ENCODE measurements at regions not wholly inside any gene's neighbourhood (a gene's known extent, or its start where the extent isn't known, plus 50 kb on each side); places are given as distances from the start of the nearest gene placed in this dataset.

DNA sequence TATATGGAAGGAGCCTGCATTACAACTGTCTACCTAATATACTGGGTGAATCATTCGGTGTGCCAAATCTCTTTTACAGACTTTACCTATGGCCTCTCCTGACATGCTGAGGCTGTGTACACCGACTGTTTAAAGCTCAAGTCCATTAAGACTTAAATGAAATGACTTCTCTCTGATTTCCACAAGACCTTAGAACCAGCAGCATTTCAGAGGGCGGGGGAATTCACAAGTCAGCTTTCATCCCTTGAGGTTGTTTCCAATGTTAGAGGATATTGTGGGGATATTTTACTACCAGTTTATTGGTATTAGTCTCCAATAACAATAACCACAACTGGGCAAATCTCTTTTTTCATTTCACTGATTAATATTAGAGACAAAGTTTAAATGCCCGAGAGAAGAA, 87.1 kb upstream of the IKZF1 start:
- Histone ChIP-seq H3K36me3 (ENCODE audit: control insufficient read depth in 2 of 2, insufficient read depth in 2 of 2, low read length in 1 of 2) (no peaks in the 10 kb centered on the region), H3K27ac (ENCODE audit: control insufficient read depth, insufficient read depth) (no peak overlapping the region), H3K9me3 (replicated peaks; ENCODE audit: control insufficient read depth, insufficient read depth, low read length) (no peaks in the 10 kb centered on the region; the same call in 1 of the 3 replicates), H3K79me2 (ENCODE audit: control insufficient read depth, insufficient read depth, low read length) (no peaks in the 10 kb centered on the region), H3K4me3 (no peak overlapping the region), H2AFZ (ENCODE audit: control insufficient read depth, low read depth, low read length) (no peak overlapping the region), H3K27me3 (replicated peaks in 1 of 2; ENCODE audit: control insufficient read depth in 2 of 2, insufficient read depth in 2 of 2, low read length in 1 of 2) (no peaks in the 10 kb centered on the region), H3K9ac (ENCODE audit: control insufficient read depth, insufficient read depth, low read length) (no peak overlapping the region), H3K4me2 (ENCODE audit: control insufficient read depth, insufficient read depth) (no peak overlapping the region), H3K4me1 (ENCODE audit: control insufficient read depth, insufficient read depth, low read length) (peaks cover 9% of the 10 kb centered on the region), H4K20me1 (ENCODE audit: control insufficient read depth, insufficient read depth) (no peaks in the 10 kb centered on the region)
- RAD21 ChIA-PET (ENCODE audit: unreplicated experiment) = interaction anchor here (1.0 kb wide), 1 partner anchor 12 kb away, joined by 3 read pairs; no protein-coding TSS in a partner anchor
- no peak for TF ChIP-seq ETV6 (conservative IDR thresholded peaks at IDR 0.05 in 1 of 2, IDR thresholded peaks at IDR 0.05 in 1 of 2; ENCODE audit: borderline replicate concordance in 1 of 2, low read depth in 1 of 2)
- no peak for TF ChIP-seq RBBP5 (conservative IDR thresholded peaks at IDR 0.05)
- TF ChIP-seq, protein P1, sequence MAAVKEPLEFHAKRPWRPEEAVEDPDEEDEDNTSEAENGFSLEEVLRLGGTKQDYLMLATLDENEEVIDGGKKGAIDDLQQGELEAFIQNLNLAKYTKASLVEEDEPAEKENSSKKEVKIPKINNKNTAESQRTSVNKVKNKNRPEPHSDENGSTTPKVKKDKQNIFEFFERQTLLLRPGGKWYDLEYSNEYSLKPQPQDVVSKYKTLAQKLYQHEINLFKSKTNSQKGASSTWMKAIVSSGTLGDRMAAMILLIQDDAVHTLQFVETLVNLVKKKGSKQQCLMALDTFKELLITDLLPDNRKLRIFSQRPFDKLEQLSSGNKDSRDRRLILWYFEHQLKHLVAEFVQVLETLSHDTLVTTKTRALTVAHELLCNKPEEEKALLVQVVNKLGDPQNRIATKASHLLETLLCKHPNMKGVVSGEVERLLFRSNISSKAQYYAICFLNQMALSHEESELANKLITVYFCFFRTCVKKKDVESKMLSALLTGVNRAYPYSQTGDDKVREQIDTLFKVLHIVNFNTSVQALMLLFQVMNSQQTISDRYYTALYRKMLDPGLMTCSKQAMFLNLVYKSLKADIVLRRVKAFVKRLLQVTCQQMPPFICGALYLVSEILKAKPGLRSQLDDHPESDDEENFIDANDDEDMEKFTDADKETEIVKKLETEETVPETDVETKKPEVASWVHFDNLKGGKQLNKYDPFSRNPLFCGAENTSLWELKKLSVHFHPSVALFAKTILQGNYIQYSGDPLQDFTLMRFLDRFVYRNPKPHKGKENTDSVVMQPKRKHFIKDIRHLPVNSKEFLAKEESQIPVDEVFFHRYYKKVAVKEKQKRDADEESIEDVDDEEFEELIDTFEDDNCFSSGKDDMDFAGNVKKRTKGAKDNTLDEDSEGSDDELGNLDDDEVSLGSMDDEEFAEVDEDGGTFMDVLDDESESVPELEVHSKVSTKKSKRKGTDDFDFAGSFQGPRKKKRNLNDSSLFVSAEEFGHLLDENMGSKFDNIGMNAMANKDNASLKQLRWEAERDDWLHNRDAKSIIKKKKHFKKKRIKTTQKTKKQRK (IDR thresholded peaks at IDR 0.05; ENCODE audit: low read depth, low read length) = no peak
- no peak for TF ChIP-seq MXI1 (IDR thresholded peaks at IDR 0.05; ENCODE audit: low read depth, low read length)
- no peak for TF ChIP-seq EGR1 (IDR thresholded peaks at IDR 0.05; ENCODE audit: borderline replicate concordance in 1 of 2, low read depth in 2 of 2, low read length in 2 of 2)
- TF ChIP-seq, protein P2, sequence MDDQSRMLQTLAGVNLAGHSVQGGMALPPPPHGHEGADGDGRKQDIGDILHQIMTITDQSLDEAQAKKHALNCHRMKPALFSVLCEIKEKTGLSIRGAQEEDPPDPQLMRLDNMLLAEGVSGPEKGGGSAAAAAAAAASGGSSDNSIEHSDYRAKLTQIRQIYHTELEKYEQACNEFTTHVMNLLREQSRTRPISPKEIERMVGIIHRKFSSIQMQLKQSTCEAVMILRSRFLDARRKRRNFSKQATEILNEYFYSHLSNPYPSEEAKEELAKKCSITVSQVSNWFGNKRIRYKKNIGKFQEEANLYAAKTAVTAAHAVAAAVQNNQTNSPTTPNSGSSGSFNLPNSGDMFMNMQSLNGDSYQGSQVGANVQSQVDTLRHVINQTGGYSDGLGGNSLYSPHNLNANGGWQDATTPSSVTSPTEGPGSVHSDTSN (IDR thresholded peaks at IDR 0.05; ENCODE audit: insufficient replicate concordance, low read depth, low read length) = no peak
- no peak for TF ChIP-seq NR2C1 (IDR thresholded peaks at IDR 0.05)
- no peak for TF ChIP-seq SREBF1 (IDR thresholded peaks at IDR 0.05; ENCODE audit: low read length)
- no peak for TF ChIP-seq NRF1 (conservative IDR thresholded peaks at IDR 0.05; ENCODE audit: low read depth, low read length)
- no peak for TF ChIP-seq MEF2A (IDR thresholded peaks at IDR 0.05; ENCODE audit: insufficient read depth, low read depth, low read length)
- FAIRE-seq (no peak), ATAC-seq (no peak), DNase-seq (ENCODE audit: low read depth, low spot score) (no peak)
- BruUV-seq (replicated peaks) = no TSS peak
- in situ Hi-C loops (cut with MboI) (no loop called here), intact Hi-C loops (cut with micrococcal nuclease; ENCODE audit: unreplicated experiment) (no loop called here)
- CTCF ChIA-PET = interaction anchor here (0.9 to 1.5 kb wide), 2 partner anchors 12 to 50 kb away, joined by 4 to 5 read pairs; no protein-coding TSS in a partner anchor
- POLR2A ChIA-PET = interaction anchor here (0.5 kb wide), 1 partner anchor 134 kb away, joined by 5 read pairs; no protein-coding TSS in a partner anchor
- SMC1A ChIA-PET (ENCODE audit: uncharacterized antibody, unreplicated experiment) = interaction anchor here (1.4 to 16.6 kb wide), 2 partner anchors 10 to 50 kb away, joined by 4 to 238 read pairs; no protein-coding TSS in a partner anchor
- WGBS (ENCODE audit: insufficient coverage, insufficient replicate concordance, low lambda C conversion rate, missing lambda C conversion rate) = 74% methylated on average over 4 of the region's 4 CpGs

All from GM12878 (cell line).